T-cell (primary cell): ENCODE measurements at regions not wholly inside any gene's neighbourhood (a gene's known extent, or its start where the extent isn't known, plus 50 kb on each side); places are given as distances from the start of the nearest gene placed in this dataset.

Source experiments
- ATAC-seq, 4 experiments: fragments of 200-7000 bp in 3 of 4; fragments of 150-1000 bp in 1 of 4; cut with Tn5 transposase; replicated peaks in 1 of 4; 1 replicate in 3 of 4; 2 replicates in 1 of 4; pipeline ENCODE4 v1.10.0; 2021; ENCODE audit warnings: moderate library complexity in 3 of 4, mild to moderate bottlenecking in 2 of 4, moderate number of reproducible peaks in 1 of 4
- CTCF ChIA-PET, 2 donors: fragments of 300-600 bp; sonication (Branson Sonifier 250); formaldehyde crosslinking; loops; one replicate each; lab custom pipeline; 2022; ENCODE audit warnings: antibody characterized with exemption in 2 of 2; lab: Charles Lee
- POLR2A ChIA-PET, 2 donors: fragments of 300-600 bp; sonication (Branson Sonifier 250); formaldehyde crosslinking; loops; one replicate each; lab custom pipeline; 2022; ENCODE audit warnings: antibody characterized with exemption in 2 of 2; lab: Charles Lee
- DNase-seq, 35 experiments: peaks; one replicate each; pipeline versions ENCODE4 v3.0.0 to v3.0.0-alpha.2; 2013 to 2023
- H3K27ac ChIP-seq: one replicate; pipeline ENCODE4 v1.5.1; 2013; ENCODE audit warnings: low read length
- H3K27me3 ChIP-seq, 2 experiments: replicated peaks in 1 of 2; 1 replicate in 1 of 2; 2 replicates in 1 of 2; pipeline versions ENCODE4 v1.6.1 to v1.7.0; 2013; ENCODE audit warnings: low read length in 1 of 2, mixed read lengths in 1 of 2; ENCODE audit not compliant: control insufficient read depth in 2 of 2, insufficient read depth in 2 of 2; ENCODE audit errors: extremely low read depth in 1 of 2
- H3K36me3 ChIP-seq, 2 donors: 1 replicate in 1 of 2; 2 replicates in 1 of 2; pipeline versions ENCODE4 v1.6.1 to v1.7.0; 2013; ENCODE audit warnings: low read length in 1 of 2; ENCODE audit not compliant: control insufficient read depth in 2 of 2, insufficient read depth in 1 of 2; ENCODE audit errors: extremely low read depth in 1 of 2
- H3K4me1 ChIP-seq, 2 experiments: 1 replicate in 1 of 2; 2 replicates in 1 of 2; pipeline versions ENCODE4 v1.6.1 to v1.7.0; 2013; ENCODE audit warnings: low read length in 2 of 2, mixed read lengths in 1 of 2; ENCODE audit not compliant: insufficient read depth in 2 of 2, control insufficient read depth in 1 of 2; ENCODE audit errors: extremely low read depth in 1 of 2
- H3K4me3 ChIP-seq, 2 donors: 1 replicate in 1 of 2; 2 replicates in 1 of 2; pipeline versions ENCODE4 v1.5.1 to v1.7.0; 2013; ENCODE audit warnings: mild to moderate bottlenecking in 2 of 2, low read length in 1 of 2, moderate library complexity in 1 of 2; ENCODE audit not compliant: control insufficient read depth in 1 of 2; ENCODE audit errors: extremely low read depth in 1 of 2
- H3K9me3 ChIP-seq: 2 replicates; pipeline ENCODE4 v1.7.0; 2013
- H3K27ac Mint-ChIP-seq, 2 donors: one replicate each; pipeline ENCODE4 v1.8.0; 2020 to 2021; ENCODE audit warnings: mild to moderate bottlenecking in 2 of 2, mixed read lengths in 2 of 2
- H3K27me3 Mint-ChIP-seq, 2 donors: one replicate each; pipeline ENCODE4 v1.8.0; 2021 to 2022; ENCODE audit warnings: mixed read lengths in 2 of 2
- H3K36me3 Mint-ChIP-seq: one replicate; pipeline ENCODE4 v1.8.0; 2021; ENCODE audit warnings: mixed read lengths
- H3K4me1 Mint-ChIP-seq, 3 donors: one replicate each; pipeline ENCODE4 v1.8.0; 2020 to 2022; ENCODE audit warnings: mixed read lengths in 3 of 3, mild to moderate bottlenecking in 1 of 3
- H3K4me3 Mint-ChIP-seq, 3 donors: one replicate each; pipeline ENCODE4 v1.8.0; 2020 to 2022; ENCODE audit warnings: mild to moderate bottlenecking in 3 of 3, mixed read lengths in 3 of 3, moderate library complexity in 3 of 3
- H3K9me3 Mint-ChIP-seq, 3 donors: one replicate each; pipeline ENCODE4 v1.8.0; 2020 to 2022; ENCODE audit warnings: mixed read lengths in 3 of 3
- WGBS: methylation state at CpG from one replicate; pipeline ENCODE4 v1.1.5; 2013; ENCODE audit warnings: missing lambda C conversion rate; ENCODE audit not compliant: insufficient coverage; 5-methylcytosine and 5-hydroxymethylcytosine counted together

- ChIA-PET CTCF (no interaction called here), POLR2A (interaction anchor here in 1 of 2 donors (0.5 kb wide), 1 partner anchor 354 kb away, joined by 4 read pairs; no protein-coding TSS in a partner anchor)
- no peak for ATAC-seq
- Histone ChIP-seq H3K27me3 (peaks cover 0 to 7% of the 10 kb centered on the region in 2 experiments), H3K27ac (no peak overlapping the region), H3K4me1 (no peaks in the 10 kb centered on the region), H3K4me3 (no peak overlapping the region), H3K36me3 (no peaks in the 10 kb centered on the region), H3K9me3 (no peaks in the 10 kb centered on the region)
- 75% methylated on average over 2 of the region's 4 CpGs for WGBS
- peaks cover 8% of the 10 kb centered on the region for H3K36me3 Mint-ChIP-seq
- no peak overlapping the region for H3K27ac Mint-ChIP-seq
- H3K9me3 Mint-ChIP-seq = peaks cover 3 to 10% (median 5%) of the 10 kb centered on the region in 3 donors
- no peak overlapping the region for H3K4me3 Mint-ChIP-seq
- no peak for DNase-seq
- H3K4me1 Mint-ChIP-seq = no peaks in the 10 kb centered on the region
- H3K27me3 Mint-ChIP-seq = peaks cover 0 to 10% of the 10 kb centered on the region in 2 donors
Measured at GRCh38 chr2:74751981-74752851, 81.7 kb upstream of the HK2 start.

GRCh38 chr2:74755386-74755785 lies 78.5 kb upstream of the HK2 start:
- Histone ChIP-seq H3K36me3 (no peaks in the 10 kb centered on the region), H3K4me3 (no peak overlapping the region), H3K27ac (no peak overlapping the region), H3K27me3 (no peaks in the 10 kb centered on the region), H3K4me1 (no peaks in the 10 kb centered on the region), H3K9me3 (no peaks in the 10 kb centered on the region)
- peaks cover 0 to 4% of the 10 kb centered on the region in 2 donors for H3K27me3 Mint-ChIP-seq
- POLR2A ChIA-PET = no interaction called here
- DNase-seq (no peak), ATAC-seq (no peak)
- H3K4me1 Mint-ChIP-seq = no peaks in the 10 kb centered on the region
- peaks cover 8% of the 10 kb centered on the region for H3K36me3 Mint-ChIP-seq
- H3K9me3 Mint-ChIP-seq = peaks cover 3 to 13% (median 5%) of the 10 kb centered on the region in 3 donors
- H3K27ac Mint-ChIP-seq = no peak overlapping the region
- WGBS = 50% methylated on average over 1 of the region's 4 CpGs
- CTCF ChIA-PET = no interaction called here
- H3K4me3 Mint-ChIP-seq = no peak overlapping the region

GRCh38 chr2:74756356-74756890 lies 77.5 kb upstream of the HK2 start:
- H3K9me3 ChIP-seq = no peaks in the 10 kb centered on the region
- Mint-ChIP-seq H3K9me3 (peaks cover 3 to 13% (median 5%) of the 10 kb centered on the region in 3 donors), H3K4me1 (no peaks in the 10 kb centered on the region), H3K4me3 (no peak overlapping the region), H3K27ac (no peak overlapping the region), H3K27me3 (peaks cover 0 to 2% of the 10 kb centered on the region in 2 donors), H3K36me3 (peaks cover 8% of the 10 kb centered on the region)
- H3K27me3 ChIP-seq = no peaks in the 10 kb centered on the region
- ChIA-PET CTCF (interaction anchor here in 1 of 2 donors (0.7 kb wide), 1 partner anchor 39 kb away, joined by 3 read pairs; no protein-coding TSS in a partner anchor), POLR2A (no interaction called here)
- H3K36me3 ChIP-seq = no peaks in the 10 kb centered on the region
- H3K4me3 ChIP-seq = no peak overlapping the region
- H3K27ac ChIP-seq = no peak overlapping the region
- ATAC-seq (no peak), DNase-seq (no peak)
- H3K4me1 ChIP-seq = no peaks in the 10 kb centered on the region

DNA sequence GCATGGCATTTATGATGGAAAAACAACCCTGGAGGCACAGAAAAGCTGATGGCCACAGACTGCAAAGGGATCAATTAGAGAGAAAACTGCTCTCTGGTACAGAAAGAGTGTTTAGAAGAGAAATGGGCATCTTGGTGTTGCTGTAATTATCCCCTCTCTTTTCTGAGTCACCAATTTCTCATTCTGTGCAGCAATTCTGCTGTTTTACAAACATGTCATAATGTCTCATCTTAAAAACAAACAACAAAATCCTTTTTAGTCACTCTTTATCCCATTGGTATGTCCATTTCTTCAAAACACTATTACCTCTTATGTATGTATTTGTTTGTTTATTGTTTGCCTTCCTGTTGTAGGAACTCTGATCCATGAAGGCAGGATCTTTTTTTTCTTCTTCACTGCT lies 73.9 kb upstream of the HK2 start:
- Histone ChIP-seq H3K27ac (no peak overlapping the region), H3K9me3 (no peaks in the 10 kb centered on the region), H3K4me1 (peaks cover 0 to 4% of the 10 kb centered on the region in 2 experiments), H3K27me3 (no peaks in the 10 kb centered on the region), H3K4me3 (no peak overlapping the region), H3K36me3 (no peaks in the 10 kb centered on the region)
- H3K36me3 Mint-ChIP-seq = peaks cover 8% of the 10 kb centered on the region
- peaks cover 3 to 12% (median 5%) of the 10 kb centered on the region in 3 donors for H3K9me3 Mint-ChIP-seq
- no peak overlapping the region for H3K4me3 Mint-ChIP-seq
- H3K4me1 Mint-ChIP-seq = peaks cover 10 to 15% (median 11%) of the 10 kb centered on the region in 3 donors
- H3K27me3 Mint-ChIP-seq = no peaks in the 10 kb centered on the region
- ATAC-seq (no peak), DNase-seq (no peak)
- POLR2A ChIA-PET = interaction anchor here in 1 of 2 donors (0.7 kb wide), 1 partner anchor 90 kb away, joined by 3 read pairs; no protein-coding TSS in a partner anchor
- no peak overlapping the region for H3K27ac Mint-ChIP-seq
- CTCF ChIA-PET = interaction anchor here in 1 of 2 donors (1.0 kb wide), 1 partner anchor 46 kb away, joined by 6 read pairs; no protein-coding TSS in a partner anchor

GRCh38 chr2:74760875-74761630 lies 72.9 kb upstream of the HK2 start:
- POLR2A ChIA-PET = no interaction called here
- Histone ChIP-seq H3K36me3 (no peaks in the 10 kb centered on the region), H3K4me1 (peaks cover 0 to 4% of the 10 kb centered on the region in 2 experiments), H3K9me3 (no peaks in the 10 kb centered on the region), H3K27me3 (no peaks in the 10 kb centered on the region), H3K27ac (no peak overlapping the region), H3K4me3 (no peak overlapping the region)
- Mint-ChIP-seq H3K4me3 (no peak overlapping the region), H3K4me1 (peaks cover 11 to 18% (median 13%) of the 10 kb centered on the region in 3 donors), H3K9me3 (peaks cover 3 to 9% (median 3%) of the 10 kb centered on the region in 3 donors), H3K27me3 (no peaks in the 10 kb centered on the region), H3K36me3 (peaks cover 5% of the 10 kb centered on the region), H3K27ac (no peak overlapping the region)
- CTCF ChIA-PET = interaction anchor here in 1 of 2 donors (0.6 kb wide), 1 partner anchor 702 kb away, joined by 4 read pairs; no protein-coding TSS in a partner anchor
- DNase-seq (no peak), ATAC-seq (no peak)
- 51% methylated on average over 2 of the region's 6 CpGs for WGBS

GRCh38 chr2:74762789-74763188 lies 71.1 kb upstream of the HK2 start:
- Mint-ChIP-seq H3K27ac (no peak overlapping the region), H3K4me1 (peaks cover 11 to 18% (median 13%) of the 10 kb centered on the region in 3 donors), H3K36me3 (no peaks in the 10 kb centered on the region), H3K27me3 (no peaks in the 10 kb centered on the region), H3K9me3 (peaks cover 0 to 2% (median 0%) of the 10 kb centered on the region in 3 donors), H3K4me3 (no peak overlapping the region)
- CTCF ChIA-PET = interaction anchor here (0.6 to 1.4 kb wide), 3 partner anchors 111 to 115 kb away, joined by 3 to 4 read pairs (median 3); no protein-coding TSS in a partner anchor
- DNase-seq = peak in 1 of 35 experiments; percentile 8
- WGBS = no CpG with 5 or more reads among the region's 3 CpGs
- H3K36me3 ChIP-seq = no peaks in the 10 kb centered on the region
- POLR2A ChIA-PET = no interaction called here
- no peaks in the 10 kb centered on the region for H3K9me3 ChIP-seq
- H3K27ac ChIP-seq = no peak overlapping the region
- H3K4me3 ChIP-seq = no peak overlapping the region
- peaks cover 0 to 3% of the 10 kb centered on the region in 2 experiments for H3K27me3 ChIP-seq
- ATAC-seq = no peak
- peaks cover 0 to 4% of the 10 kb centered on the region in 2 experiments for H3K4me1 ChIP-seq
